ENCODE measurements at regions not wholly inside any gene's neighbourhood (a gene's known extent, or its start where the extent isn't known, plus 50 kb on each side); places are given as distances from the start of the nearest gene placed in this dataset.
A peak's percentile ranks its signal among the peaks of the same experiment; 100 is the strongest.

- no peak for DNase-seq (ENCODE audit: low spot score)
- TF ChIP-seq CTCF (IDR thresholded peaks at IDR 0.05; ENCODE audit: borderline replicate concordance, control extremely low read depth, extremely low read depth, insufficient read depth, missing control alignments): no peak
- in situ Hi-C loops (cut with MboI; ENCODE audit: low sequenced_read_pairs, unreplicated experiment): no loop called here
These were observed 438.0 kb upstream of the NFE2L3 start for GRCh38 chr7:25714013-25714412.

GRCh38 chr7:25716421-25716820 is 435.6 kb upstream of the NFE2L3 start:
- DNase-seq (ENCODE audit: low spot score): no peak
- TF ChIP-seq CTCF (IDR thresholded peaks at IDR 0.05; ENCODE audit: borderline replicate concordance, control extremely low read depth, extremely low read depth, insufficient read depth, missing control alignments): no peak

GRCh38 chr7:25718596-25718995 is 433.4 kb upstream of the NFE2L3 start:
- in situ Hi-C loops (cut with MboI; ENCODE audit: low sequenced_read_pairs, unreplicated experiment): no loop called here
- no peak for TF ChIP-seq CTCF (IDR thresholded peaks at IDR 0.05; ENCODE audit: borderline replicate concordance, control extremely low read depth, extremely low read depth, insufficient read depth, missing control alignments)
- no peak for DNase-seq (ENCODE audit: low spot score)

More at GRCh38 chr7:25716421-25716820, 435.6 kb upstream of the NFE2L3 start:
- in situ Hi-C loops (cut with MboI; ENCODE audit: low sequenced_read_pairs, unreplicated experiment): no loop called here

- no peak for DNase-seq (ENCODE audit: low spot score)
- TF ChIP-seq CTCF (IDR thresholded peaks at IDR 0.05; ENCODE audit: borderline replicate concordance, control extremely low read depth, extremely low read depth, insufficient read depth, missing control alignments): no peak
- in situ Hi-C loops (cut with MboI; ENCODE audit: low sequenced_read_pairs, unreplicated experiment): no loop called here
These were observed 432.7 kb upstream of the NFE2L3 start for GRCh38 chr7:25719190-25719896.

GRCh38 chr7:25720427-25720826 is 431.6 kb upstream of the NFE2L3 start:
- in situ Hi-C loops (cut with MboI; ENCODE audit: low sequenced_read_pairs, unreplicated experiment): no loop called here
- DNase-seq (ENCODE audit: low spot score): peak; percentile 18

GRCh38 chr7:25722856-25723255 is 429.1 kb upstream of the NFE2L3 start:
- in situ Hi-C loops (cut with MboI; ENCODE audit: low sequenced_read_pairs, unreplicated experiment): no loop called here
- no peak for DNase-seq (ENCODE audit: low spot score)
- no peak for TF ChIP-seq CTCF (IDR thresholded peaks at IDR 0.05; ENCODE audit: borderline replicate concordance, control extremely low read depth, extremely low read depth, insufficient read depth, missing control alignments)

More at GRCh38 chr7:25720427-25720826, 431.6 kb upstream of the NFE2L3 start:
- no peak for TF ChIP-seq CTCF (IDR thresholded peaks at IDR 0.05; ENCODE audit: borderline replicate concordance, control extremely low read depth, extremely low read depth, insufficient read depth, missing control alignments)
